A673 (cell line): ENCODE measurements at regions not wholly inside any gene's neighbourhood (a gene's known extent, or its start where the extent isn't known, plus 50 kb on each side); places are given as distances from the start of the nearest gene placed in this dataset.

ENCODE experiments used
- EZH2 ChIP-seq: fragments of 200-600 bp; sonication (generic); IDR thresholded peaks from 2 replicates; pipeline ENCODE4 v1.6.1; 2017; ENCODE audit warnings: borderline replicate concordance, low read depth, mild to moderate bottlenecking, mixed read lengths, antibody characterized with exemption, low read length; ENCODE audit not compliant: poor library complexity, severe bottlenecking
- TF ChIP-seq, protein P1 (sequence below): fragments of 300-800, 200-600 bp; sonication (generic); conservative IDR thresholded peaks from 2 replicates; pipeline ENCODE4 v1.5.1; 2017; ENCODE audit warnings: low read depth, mild to moderate bottlenecking, antibody characterized with exemption, low read length, moderate library complexity, mixed read lengths

- TF ChIP-seq, protein P1, sequence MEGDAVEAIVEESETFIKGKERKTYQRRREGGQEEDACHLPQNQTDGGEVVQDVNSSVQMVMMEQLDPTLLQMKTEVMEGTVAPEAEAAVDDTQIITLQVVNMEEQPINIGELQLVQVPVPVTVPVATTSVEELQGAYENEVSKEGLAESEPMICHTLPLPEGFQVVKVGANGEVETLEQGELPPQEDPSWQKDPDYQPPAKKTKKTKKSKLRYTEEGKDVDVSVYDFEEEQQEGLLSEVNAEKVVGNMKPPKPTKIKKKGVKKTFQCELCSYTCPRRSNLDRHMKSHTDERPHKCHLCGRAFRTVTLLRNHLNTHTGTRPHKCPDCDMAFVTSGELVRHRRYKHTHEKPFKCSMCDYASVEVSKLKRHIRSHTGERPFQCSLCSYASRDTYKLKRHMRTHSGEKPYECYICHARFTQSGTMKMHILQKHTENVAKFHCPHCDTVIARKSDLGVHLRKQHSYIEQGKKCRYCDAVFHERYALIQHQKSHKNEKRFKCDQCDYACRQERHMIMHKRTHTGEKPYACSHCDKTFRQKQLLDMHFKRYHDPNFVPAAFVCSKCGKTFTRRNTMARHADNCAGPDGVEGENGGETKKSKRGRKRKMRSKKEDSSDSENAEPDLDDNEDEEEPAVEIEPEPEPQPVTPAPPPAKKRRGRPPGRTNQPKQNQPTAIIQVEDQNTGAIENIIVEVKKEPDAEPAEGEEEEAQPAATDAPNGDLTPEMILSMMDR = no peak
- TF ChIP-seq EZH2 = no peak
These were observed 1121.6 kb upstream of the CDH8 start for GRCh38 chr16:63157818-63158217.
